Naive B cell (primary cell): ENCODE measurements at regions not wholly inside any gene's neighbourhood (a gene's known extent, or its start where the extent isn't known, plus 50 kb on each side); places are given as distances from the start of the nearest gene placed in this dataset.
"Not testable (repeated sequence)": the region's sequence is repeated elsewhere in the genome, so short reads cannot be mapped to it uniquely, and the experiment has no call there.

Experiments
- ATAC-seq, 2 donors: fragments of 150-1000 bp; cut with Tn5 transposase; 2 replicates each; pipeline ENCODE4 v1.10.0; 2021; ENCODE audit warnings: low read depth in 2 of 2, mild to moderate bottlenecking in 2 of 2, moderate library complexity in 2 of 2
- DNase-seq: peaks from one replicate; pipeline ENCODE4 v3.0.0; 2022
- H3K27ac Mint-ChIP-seq, 6 donors: one replicate each; pipeline ENCODE4 v1.8.0; 2020 to 2022; ENCODE audit warnings: mild to moderate bottlenecking in 6 of 6, mixed read lengths in 6 of 6, moderate library complexity in 5 of 6, inconsistent platforms in 2 of 6
- H3K27me3 Mint-ChIP-seq, 3 donors: one replicate each; pipeline ENCODE4 v1.8.0; 2021 to 2022; ENCODE audit warnings: mixed read lengths in 3 of 3, mild to moderate bottlenecking in 1 of 3
- H3K36me3 Mint-ChIP-seq, 2 donors: one replicate each; pipeline ENCODE4 v1.8.0; 2020 to 2022; ENCODE audit warnings: mixed read lengths in 2 of 2, inconsistent platforms in 1 of 2, mild to moderate bottlenecking in 1 of 2
- H3K4me1 Mint-ChIP-seq, 3 donors: one replicate each; pipeline ENCODE4 v1.8.0; 2020 to 2022; ENCODE audit warnings: mixed read lengths in 3 of 3, inconsistent platforms in 1 of 3, mild to moderate bottlenecking in 1 of 3, moderate library complexity in 1 of 3
- H3K4me3 Mint-ChIP-seq, 8 donors: one replicate each; pipeline ENCODE4 v1.8.0; 2020 to 2022; ENCODE audit warnings: mild to moderate bottlenecking in 8 of 8, mixed read lengths in 8 of 8, moderate library complexity in 8 of 8, inconsistent platforms in 2 of 8
- H3K9me3 Mint-ChIP-seq, 7 donors: one replicate each; pipeline ENCODE4 v1.8.0; 2020 to 2022; ENCODE audit warnings: mixed read lengths in 7 of 7, mild to moderate bottlenecking in 5 of 7, inconsistent platforms in 2 of 7, moderate library complexity in 1 of 7

DNA sequence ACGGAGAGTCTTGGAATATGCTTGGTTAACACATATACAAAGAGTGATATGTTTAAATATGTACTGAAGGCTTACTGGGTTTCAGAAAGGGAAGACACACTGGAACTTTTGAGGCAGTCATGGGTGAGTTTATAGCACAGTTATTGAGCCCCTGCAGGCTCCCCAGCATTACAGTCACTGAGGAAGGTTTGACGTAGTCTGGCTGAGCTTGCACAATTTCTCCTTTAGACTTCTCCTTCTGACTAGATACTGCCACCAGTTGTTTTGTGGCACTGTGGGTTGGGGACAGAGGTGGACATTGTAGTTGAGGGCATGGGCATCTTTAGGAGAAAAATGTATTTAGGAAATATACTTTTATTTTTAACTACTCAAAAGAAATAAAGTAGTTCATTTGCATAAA is 285.4 kb downstream of the C11orf87 start:
- Mint-ChIP-seq H3K27ac (no peak overlapping the region), H3K9me3 (peaks cover 0 to 6% (median 2%) of the 10 kb centered on the region in 7 donors), H3K4me1 (no peaks in the 10 kb centered on the region), H3K4me3 (no peak overlapping the region), H3K27me3 (peaks cover 0 to 21% (median 13%) of the 10 kb centered on the region in 3 donors), H3K36me3 (no peaks in the 10 kb centered on the region)
- ATAC-seq (no peak), DNase-seq (no peak)

DNA sequence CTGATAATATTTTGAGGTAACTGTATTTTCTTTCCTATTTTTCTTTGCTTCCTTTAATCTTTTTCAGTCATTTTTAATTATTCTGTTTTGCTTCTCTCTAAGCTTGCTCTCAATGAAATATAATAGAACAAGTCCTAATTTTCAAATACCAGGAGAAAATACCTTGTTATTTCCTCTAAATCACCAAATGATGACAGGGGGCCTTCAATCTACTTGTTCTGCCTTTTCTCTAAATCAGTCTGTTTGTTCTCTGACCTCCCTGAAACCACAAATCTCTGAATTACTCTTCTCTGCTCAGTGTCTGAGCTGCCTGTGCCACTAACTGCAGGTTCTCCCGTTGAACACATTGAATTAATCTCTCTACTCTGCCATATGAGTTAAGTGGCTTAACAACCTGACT is 286.2 kb downstream of the C11orf87 start:
- Mint-ChIP-seq H3K9me3 (peaks cover 0 to 7% (median 4%) of the 10 kb centered on the region in 7 donors), H3K4me1 (no peaks in the 10 kb centered on the region), H3K36me3 (no peaks in the 10 kb centered on the region), H3K27ac (no peak overlapping the region), H3K27me3 (peaks cover 0 to 21% (median 13%) of the 10 kb centered on the region in 3 donors), H3K4me3 (no peak overlapping the region)
- no peak for DNase-seq
- no peak for ATAC-seq

DNA sequence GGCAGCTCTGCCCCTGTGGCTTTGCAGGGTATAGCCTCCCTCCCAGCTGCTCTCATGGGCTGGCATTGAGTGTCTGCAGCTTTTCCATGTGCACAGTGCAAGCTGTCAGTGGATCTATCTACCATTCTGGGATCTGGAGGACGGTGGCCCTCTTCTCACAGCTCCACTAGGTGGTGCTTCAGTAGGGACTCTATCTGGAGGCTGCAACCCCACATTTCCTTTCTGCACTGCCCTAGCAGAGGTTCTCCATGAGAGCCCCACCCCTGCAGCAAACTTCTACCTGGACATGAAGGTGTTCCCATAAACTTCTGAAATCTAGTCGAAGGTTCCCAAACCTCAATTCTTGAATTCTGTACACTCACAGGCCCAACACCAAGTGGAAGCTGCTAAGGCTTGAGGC is 292.5 kb downstream of the C11orf87 start:
- not testable (repeated sequence) for H3K36me3 Mint-ChIP-seq, H3K27me3 Mint-ChIP-seq, H3K4me1 Mint-ChIP-seq, ATAC-seq, DNase-seq, H3K4me3 Mint-ChIP-seq, H3K27ac Mint-ChIP-seq
- H3K9me3 Mint-ChIP-seq = peaks cover 3 to 33% (median 17%) of the 10 kb centered on the region in 7 donors

DNA sequence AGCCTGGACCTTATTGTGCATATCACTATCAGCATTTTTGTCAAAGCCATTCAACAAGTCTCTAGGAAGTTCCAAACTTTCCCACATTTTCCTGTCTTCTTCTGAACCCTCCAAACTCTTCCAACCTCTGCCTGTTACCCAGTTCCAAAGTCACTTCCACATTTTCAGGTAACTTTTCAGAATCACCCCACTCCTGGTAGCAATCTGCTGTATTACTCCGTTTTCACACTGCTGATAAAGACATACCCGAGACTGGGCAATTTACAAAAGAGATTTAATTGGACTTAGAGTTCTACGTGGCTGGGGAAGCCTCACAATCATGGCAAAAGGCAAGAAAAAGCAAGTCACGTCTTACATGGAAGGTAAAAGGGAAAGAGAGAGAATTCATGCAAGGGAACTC is 293.4 kb downstream of the C11orf87 start:
- not testable (repeated sequence) for ATAC-seq, H3K27ac Mint-ChIP-seq, DNase-seq, H3K4me3 Mint-ChIP-seq, H3K4me1 Mint-ChIP-seq, H3K36me3 Mint-ChIP-seq
- Mint-ChIP-seq H3K27me3 (peaks cover 0 to 13% (median 0%) of the 10 kb centered on the region in 3 donors), H3K9me3 (peaks cover 3 to 33% (median 17%) of the 10 kb centered on the region in 7 donors)

DNA sequence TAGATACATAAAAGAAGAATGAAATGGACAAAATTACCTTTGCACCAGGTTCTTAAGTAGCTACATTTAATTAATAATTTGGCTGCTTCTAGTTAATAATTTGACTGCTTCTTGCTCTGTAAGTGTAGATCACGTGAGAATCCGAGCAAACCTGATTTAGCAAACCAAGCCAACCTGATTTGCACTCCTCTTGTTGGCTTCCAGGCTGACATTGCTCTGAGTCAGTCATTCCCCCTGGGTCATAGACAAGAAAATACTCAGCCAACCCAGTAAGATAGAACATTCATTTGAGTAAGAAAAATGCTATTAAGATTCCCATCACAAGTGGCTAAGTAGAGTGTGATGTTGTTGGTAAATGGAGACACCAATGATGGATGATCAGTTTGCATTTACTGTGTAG is 304.1 kb downstream of the C11orf87 start:
- Mint-ChIP-seq H3K36me3 (no peaks in the 10 kb centered on the region), H3K9me3 (peaks cover 0 to 7% (median 5%) of the 10 kb centered on the region in 7 donors), H3K4me3 (no peak overlapping the region), H3K27me3 (no peaks in the 10 kb centered on the region), H3K4me1 (no peaks in the 10 kb centered on the region), H3K27ac (no peak overlapping the region)
- no peak for ATAC-seq
- DNase-seq = no peak

DNA sequence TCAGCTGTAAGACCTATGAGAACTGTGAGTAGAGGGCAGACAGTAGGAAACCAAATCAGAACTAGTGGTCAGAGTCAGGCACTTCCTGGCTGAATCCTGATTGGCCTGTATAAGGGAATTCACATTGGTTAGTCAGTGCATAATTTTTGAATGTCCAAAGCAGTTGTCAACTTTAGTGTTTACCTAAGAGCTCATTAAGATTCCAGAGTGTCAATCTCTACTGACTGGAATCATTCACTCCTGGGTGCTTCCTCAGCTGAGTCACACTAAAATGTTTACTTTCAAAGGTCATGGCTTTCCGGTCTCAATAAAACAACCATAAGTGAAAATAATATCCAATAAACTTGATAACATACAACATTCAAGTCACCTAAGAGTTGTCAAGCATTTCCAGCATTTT is 306.1 kb downstream of the C11orf87 start:
- Mint-ChIP-seq H3K4me1 (no peaks in the 10 kb centered on the region), H3K4me3 (no peak overlapping the region), H3K9me3 (peaks cover 0 to 7% (median 5%) of the 10 kb centered on the region in 7 donors), H3K27ac (no peak overlapping the region), H3K27me3 (no peaks in the 10 kb centered on the region), H3K36me3 (no peaks in the 10 kb centered on the region)
- DNase-seq (no peak), ATAC-seq (no peak)

DNA sequence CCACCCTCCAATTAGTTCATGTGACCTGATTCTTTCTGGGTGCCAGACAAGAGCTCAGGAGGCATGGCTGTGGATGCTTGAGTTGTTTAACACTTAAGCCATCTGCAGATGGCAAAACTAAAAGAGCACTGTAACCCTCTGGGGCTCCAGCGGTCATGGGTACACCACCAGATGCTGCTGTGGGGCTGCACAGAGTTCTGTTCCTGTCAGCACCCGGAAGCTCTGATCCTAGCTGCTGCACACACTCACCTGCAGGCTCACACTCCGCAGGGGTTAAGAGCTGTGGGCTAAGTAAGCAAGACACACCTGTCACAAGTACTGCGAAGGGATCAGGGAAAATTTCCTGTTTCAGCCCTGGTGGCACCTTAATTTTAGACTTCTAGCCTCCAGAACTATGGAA is 307.8 kb downstream of the C11orf87 start:
- H3K27me3 Mint-ChIP-seq = no peaks in the 10 kb centered on the region
- no peak overlapping the region for H3K4me3 Mint-ChIP-seq
- DNase-seq (no peak), ATAC-seq (no peak)
- no peaks in the 10 kb centered on the region for H3K36me3 Mint-ChIP-seq
- no peaks in the 10 kb centered on the region for H3K4me1 Mint-ChIP-seq
- H3K9me3 Mint-ChIP-seq = peaks cover 0 to 5% (median 0%) of the 10 kb centered on the region in 7 donors
- H3K27ac Mint-ChIP-seq = no peak overlapping the region

DNA sequence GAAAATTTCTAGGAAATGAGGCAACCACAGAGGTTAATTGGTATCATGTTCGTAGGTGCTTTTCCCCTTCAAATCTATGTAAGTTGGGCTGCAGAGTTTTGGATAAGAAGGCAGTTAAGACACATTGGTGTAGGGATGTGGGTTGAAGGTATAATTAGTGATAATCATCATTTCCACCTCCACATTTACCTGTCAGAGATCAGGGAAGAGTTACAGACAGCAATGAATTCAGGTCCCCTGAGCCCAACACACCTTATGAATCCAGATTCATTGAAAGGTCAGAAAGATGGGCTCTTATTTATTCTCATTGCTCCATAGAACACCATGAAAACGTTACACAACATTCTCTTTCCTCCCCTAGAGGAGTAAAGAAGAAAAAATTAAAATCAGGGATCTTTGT is 308.7 kb downstream of the C11orf87 start:
- Mint-ChIP-seq H3K4me3 (no peak overlapping the region), H3K27me3 (no peaks in the 10 kb centered on the region), H3K27ac (no peak overlapping the region), H3K4me1 (no peaks in the 10 kb centered on the region), H3K36me3 (no peaks in the 10 kb centered on the region), H3K9me3 (peaks cover 0 to 5% (median 0%) of the 10 kb centered on the region in 7 donors)
- DNase-seq (no peak), ATAC-seq (no peak)

DNA sequence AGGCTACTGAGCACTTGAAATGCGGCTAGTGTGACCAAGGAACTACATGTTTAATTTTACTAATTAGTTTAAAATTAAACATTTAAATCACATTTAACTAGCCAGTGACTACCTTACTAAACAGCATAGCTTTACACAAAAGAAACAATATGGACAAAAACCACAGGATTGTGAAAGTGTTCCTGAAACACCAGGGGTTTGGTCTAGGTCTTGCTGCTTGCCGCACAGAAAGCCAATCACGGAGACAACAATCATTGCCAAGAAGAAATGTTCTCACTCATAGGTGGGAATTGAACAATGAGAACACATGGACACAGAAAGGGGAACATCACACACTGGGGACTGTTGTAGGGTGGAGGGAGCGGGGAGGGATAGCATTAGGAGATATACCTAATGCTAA is 309.5 kb downstream of the C11orf87 start:
- Mint-ChIP-seq H3K27ac (no peak overlapping the region), H3K4me3 (no peak overlapping the region), H3K36me3 (no peaks in the 10 kb centered on the region), H3K4me1 (no peaks in the 10 kb centered on the region), H3K9me3 (peaks cover 0 to 5% (median 0%) of the 10 kb centered on the region in 7 donors), H3K27me3 (peaks cover 0 to under 1% (median 0%) of the 10 kb centered on the region in 3 donors)
- DNase-seq = no peak
- no peak for ATAC-seq

DNA sequence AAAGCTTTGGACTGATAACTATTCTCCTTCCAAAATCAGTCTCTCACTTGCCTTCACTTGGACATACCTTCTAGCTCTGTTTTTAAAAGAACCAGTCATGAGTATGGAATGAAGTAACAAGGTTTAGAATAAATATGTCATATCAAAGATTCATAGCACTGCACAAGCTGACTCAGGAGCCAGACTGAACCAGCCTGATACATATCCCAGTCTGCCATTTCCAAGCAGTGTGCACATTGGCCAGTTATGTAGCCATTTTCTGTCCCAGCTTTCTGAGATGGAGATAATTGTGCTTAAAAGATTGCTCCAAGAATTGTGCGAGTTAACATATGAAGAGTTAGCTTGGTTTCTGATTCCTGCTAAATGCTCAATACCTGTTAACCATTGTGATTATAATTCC is 311.3 kb downstream of the C11orf87 start:
- Mint-ChIP-seq H3K4me3 (no peak overlapping the region), H3K36me3 (no peaks in the 10 kb centered on the region), H3K27me3 (peaks cover 5 to 8% (median 5%) of the 10 kb centered on the region in 3 donors), H3K27ac (no peak overlapping the region), H3K9me3 (peaks cover 0 to 8% (median 3%) of the 10 kb centered on the region in 7 donors), H3K4me1 (no peaks in the 10 kb centered on the region)
- ATAC-seq (no peak), DNase-seq (no peak)

DNA sequence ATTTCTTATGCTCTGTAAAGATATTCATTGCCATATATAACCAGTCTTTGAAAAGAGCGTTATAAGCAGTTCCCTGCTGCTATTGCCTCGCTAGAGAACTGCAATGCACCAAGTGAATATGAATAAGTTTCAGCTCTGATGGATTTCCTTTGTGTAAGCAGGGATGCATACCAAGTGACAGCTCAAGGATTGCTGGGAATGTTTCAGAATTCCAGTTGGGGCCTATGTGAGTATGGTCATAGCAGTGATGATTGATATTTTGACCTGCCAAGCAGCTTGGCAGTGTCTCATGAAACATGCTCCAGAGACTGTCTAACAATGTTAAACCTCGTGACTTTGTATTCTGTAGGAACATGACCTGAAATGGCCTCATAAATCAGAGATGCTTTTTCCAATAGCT is 312.6 kb downstream of the C11orf87 start:
- ATAC-seq (no peak), DNase-seq (no peak)
- H3K4me1 Mint-ChIP-seq = no peaks in the 10 kb centered on the region
- H3K4me3 Mint-ChIP-seq = no peak overlapping the region
- H3K27me3 Mint-ChIP-seq = peaks cover 10 to 17% (median 11%) of the 10 kb centered on the region in 3 donors
- H3K27ac Mint-ChIP-seq = no peak overlapping the region
- H3K36me3 Mint-ChIP-seq = no peaks in the 10 kb centered on the region
- peaks cover 0 to 5% (median 3%) of the 10 kb centered on the region in 7 donors for H3K9me3 Mint-ChIP-seq

DNA sequence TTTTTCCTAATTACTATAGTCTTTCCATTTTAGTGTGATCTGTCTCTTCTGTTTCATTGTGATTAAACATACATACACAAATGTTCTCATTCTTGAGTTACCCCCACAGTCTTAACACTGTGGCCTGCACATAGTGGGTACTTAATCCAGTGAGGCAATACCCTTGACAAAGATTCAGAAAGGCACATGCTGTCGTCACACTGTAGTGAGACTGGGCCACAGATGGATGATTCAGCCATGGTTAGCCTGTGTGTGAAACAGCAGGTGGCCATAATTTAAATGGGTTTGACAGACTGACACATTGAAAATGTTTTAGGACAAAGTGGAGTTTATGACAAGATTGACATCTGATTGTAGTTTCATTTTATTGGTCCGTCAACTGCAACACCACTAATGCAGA is 313.1 kb downstream of the C11orf87 start:
- Mint-ChIP-seq H3K36me3 (no peaks in the 10 kb centered on the region), H3K4me3 (no peak overlapping the region), H3K27ac (no peak overlapping the region), H3K4me1 (no peaks in the 10 kb centered on the region), H3K9me3 (peaks cover 0 to 5% (median 3%) of the 10 kb centered on the region in 7 donors), H3K27me3 (peaks cover 10 to 17% (median 11%) of the 10 kb centered on the region in 3 donors)
- DNase-seq = no peak
- ATAC-seq = no peak

DNA sequence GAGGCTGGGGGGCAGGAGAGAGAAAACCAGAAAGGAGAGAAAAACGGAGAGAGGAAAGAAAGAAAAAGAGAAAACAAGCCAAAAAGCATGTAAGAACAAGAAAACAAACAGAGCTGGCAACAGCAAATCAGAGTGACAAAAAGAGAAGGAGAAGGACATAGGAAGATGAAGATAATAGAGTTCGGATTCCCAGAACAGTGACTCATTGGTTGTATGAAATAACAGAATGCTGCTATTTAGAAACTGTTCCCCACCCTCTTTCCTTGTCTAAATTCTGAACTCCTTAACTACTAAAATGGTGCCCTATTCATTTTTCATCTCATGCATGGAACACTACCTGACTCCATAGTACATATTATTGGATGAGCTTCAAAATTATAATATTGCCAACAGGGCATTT is 317.4 kb downstream of the C11orf87 start:
- H3K9me3 Mint-ChIP-seq = peaks cover 0 to 4% (median 0%) of the 10 kb centered on the region in 7 donors
- no peak overlapping the region for H3K27ac Mint-ChIP-seq
- no peaks in the 10 kb centered on the region for H3K36me3 Mint-ChIP-seq
- no peak overlapping the region for H3K4me3 Mint-ChIP-seq
- peaks cover 10 to 17% (median 11%) of the 10 kb centered on the region in 3 donors for H3K27me3 Mint-ChIP-seq
- no peaks in the 10 kb centered on the region for H3K4me1 Mint-ChIP-seq
- ATAC-seq (no peak), DNase-seq (no peak)

DNA sequence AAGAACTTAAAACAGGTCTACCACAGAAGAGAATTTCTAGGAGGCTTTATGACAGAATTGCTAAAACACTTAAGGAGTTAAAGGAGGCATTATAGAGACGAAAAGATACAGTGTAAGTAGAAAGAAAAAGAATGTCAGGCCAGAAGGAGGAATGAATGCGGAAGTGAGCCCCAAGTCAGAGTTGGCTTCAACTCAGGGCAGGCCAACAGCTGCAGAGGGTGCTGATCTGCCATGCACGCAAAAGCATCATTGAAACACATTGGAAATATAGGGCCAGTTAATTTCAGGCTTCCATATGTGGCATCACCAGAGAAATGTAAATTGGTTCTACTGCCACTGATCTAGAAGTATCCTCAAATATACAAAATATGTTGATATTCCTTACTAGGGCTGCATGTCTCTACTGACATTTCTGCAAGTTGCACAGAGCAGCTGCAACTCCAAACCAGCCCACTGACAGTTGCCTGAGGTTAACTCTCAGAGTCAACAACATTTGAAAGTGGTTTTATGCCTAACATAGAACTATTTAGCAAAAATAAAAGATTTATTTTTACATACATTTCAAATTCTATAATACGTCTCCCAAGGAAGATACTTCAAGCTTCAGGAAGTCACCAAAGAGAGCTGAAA is 324.1 kb downstream of the C11orf87 start:
- ATAC-seq (no peak), DNase-seq (no peak)
- no peaks in the 10 kb centered on the region for H3K36me3 Mint-ChIP-seq
- no peaks in the 10 kb centered on the region for H3K4me1 Mint-ChIP-seq
- no peak overlapping the region for H3K27ac Mint-ChIP-seq
- H3K9me3 Mint-ChIP-seq = peaks cover 0 to 5% (median 0%) of the 10 kb centered on the region in 7 donors
- peaks cover 0 to 13% (median 0%) of the 10 kb centered on the region in 3 donors for H3K27me3 Mint-ChIP-seq
- H3K4me3 Mint-ChIP-seq = no peak overlapping the region
